Cardiac septum (tissue), 1 donor: ENCODE measurements at regions not wholly inside any gene's neighbourhood (a gene's known extent, or its start where the extent isn't known, plus 50 kb on each side); places are given as distances from the start of the nearest gene placed in this dataset.
"Not testable (repeated sequence)": the region's sequence is repeated elsewhere in the genome, so short reads cannot be mapped to it uniquely, and the experiment has no call there.

Experiments used
- DNase-seq: peaks from one replicate; pipeline ENCODE4 v3.0.0-alpha.2; 2020; ENCODE audit warnings: low spot score
- intact Hi-C: fragments of 100-400 bp; cut with DNase I; formaldehyde crosslinking; loops from one replicate; pipeline ENCODE4 v1.14.0; 2022
- donor health status: DM: no; HTN: no; CAD: no.

GRCh38 chr10:109046427-109046826 lies 876.9 kb downstream of the XPNPEP1 start:
- DNase-seq, intact Hi-C loops: not testable (repeated sequence)

- intact Hi-C loops: no loop called here
- no peak for DNase-seq
Observed at GRCh38 chr10:109040622-109041021, 882.7 kb downstream of the XPNPEP1 start.

GRCh38 chr10:109037978-109038377 lies 885.3 kb downstream of the XPNPEP1 start:
- intact Hi-C loops: no loop called here
- no peak for DNase-seq

GRCh38 chr10:109030581-109031210 lies 892.6 kb downstream of the XPNPEP1 start:
- intact Hi-C loops: no loop called here
- DNase-seq: no peak

DNA sequence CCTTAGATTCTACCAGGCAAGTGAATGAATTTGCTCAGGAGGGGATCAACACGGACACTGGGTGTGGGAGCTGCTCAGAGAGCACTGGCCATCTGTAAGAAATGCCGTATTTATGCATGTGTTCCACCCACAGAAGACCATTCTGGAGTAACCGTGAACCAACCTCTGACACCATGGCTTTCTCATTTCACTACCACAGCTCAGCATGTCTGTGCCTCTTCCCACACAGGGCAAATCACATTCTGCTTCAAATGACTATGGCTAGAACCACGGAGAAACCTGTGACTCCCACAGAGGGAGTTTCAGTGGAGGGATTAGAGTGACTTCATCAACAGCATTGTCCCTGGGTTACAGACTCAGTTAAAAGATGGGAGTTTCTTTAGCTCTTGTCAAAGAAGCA lies 893.4 kb downstream of the XPNPEP1 start:
- intact Hi-C loops: no loop called here
- DNase-seq: no peak

GRCh38 chr10:109027534-109028185 lies 895.7 kb downstream of the XPNPEP1 start:
- DNase-seq: no peak
- intact Hi-C loops: no loop called here

GRCh38 chr10:109025172-109025571 lies 898.1 kb downstream of the XPNPEP1 start:
- no peak for DNase-seq
- intact Hi-C loops: no loop called here

DNA sequence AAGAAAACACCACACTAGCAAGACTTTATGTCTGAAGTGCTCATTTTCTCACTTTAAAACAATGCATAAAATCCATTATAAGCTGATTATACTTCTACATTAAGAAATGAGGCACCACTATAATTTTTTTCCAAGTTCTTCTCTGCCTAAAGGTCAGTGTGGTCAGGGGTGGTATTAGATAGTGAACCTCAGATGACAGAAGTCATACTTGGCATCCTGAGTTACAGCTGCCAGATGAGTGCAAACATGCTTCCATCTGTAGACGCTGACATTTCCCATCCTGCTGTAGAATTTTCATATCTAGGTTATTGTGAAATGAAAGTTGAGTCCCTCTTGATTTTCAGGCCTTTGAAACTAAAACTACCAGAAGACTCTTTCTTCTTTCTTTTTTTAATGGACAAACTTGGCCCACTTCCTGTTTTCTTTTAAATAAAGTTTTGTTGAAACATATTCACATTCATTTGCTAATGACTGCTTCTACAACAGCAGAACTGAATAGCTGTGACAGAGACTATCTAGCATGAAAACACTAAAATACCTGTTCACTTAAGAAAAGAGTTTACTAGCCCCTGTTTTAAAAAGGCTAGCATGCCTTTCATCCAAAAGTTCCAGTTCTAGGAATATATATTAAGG lies 900.8 kb downstream of the XPNPEP1 start:
- intact Hi-C loops: no loop called here
- no peak for DNase-seq

DNA sequence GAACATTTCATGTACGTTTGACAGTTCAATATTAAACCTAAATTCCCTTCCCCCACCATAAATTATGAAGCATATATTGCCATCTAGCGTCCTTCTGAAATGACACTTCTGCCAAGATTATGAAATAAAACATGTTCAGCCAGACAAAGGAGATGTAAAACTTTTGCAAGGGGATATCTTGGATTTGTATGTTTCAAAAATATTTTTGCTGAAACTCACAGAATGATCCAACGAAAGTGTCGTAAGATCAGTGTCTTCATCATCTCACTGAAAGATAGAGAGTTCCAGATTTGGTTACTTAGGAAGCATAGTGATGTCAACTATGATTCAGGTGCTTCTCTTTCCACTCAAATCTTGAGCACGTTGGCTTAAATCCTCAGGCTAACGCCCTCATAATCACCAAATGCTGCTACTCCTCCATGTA lies 904.3 kb downstream of the XPNPEP1 start:
- intact Hi-C loops: no loop called here
- no peak for DNase-seq

- intact Hi-C loops: no loop called here
- no peak for DNase-seq
Observed at GRCh38 chr10:109007514-109007913, 915.8 kb downstream of the XPNPEP1 start.

DNA sequence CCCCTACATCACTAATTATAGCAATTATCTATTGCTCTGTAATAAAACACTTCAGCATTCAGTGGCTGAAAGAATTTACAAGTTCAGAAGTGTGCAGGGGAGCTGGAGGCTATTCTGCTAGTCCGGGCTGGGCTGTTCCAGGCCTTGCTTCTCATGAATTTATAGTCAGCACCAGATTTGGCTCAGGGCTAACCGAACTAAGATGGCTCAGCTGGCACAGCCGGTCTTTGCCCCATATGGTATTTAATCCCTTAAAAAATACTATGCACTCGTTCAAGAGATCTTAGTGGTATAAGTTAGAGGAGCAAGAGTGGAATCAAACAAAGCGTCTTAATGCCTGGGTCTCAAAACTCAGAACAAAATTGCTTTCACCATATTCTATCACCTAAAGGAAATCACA lies 932.9 kb downstream of the XPNPEP1 start:
- no peak for DNase-seq
- intact Hi-C loops: no loop called here

DNA sequence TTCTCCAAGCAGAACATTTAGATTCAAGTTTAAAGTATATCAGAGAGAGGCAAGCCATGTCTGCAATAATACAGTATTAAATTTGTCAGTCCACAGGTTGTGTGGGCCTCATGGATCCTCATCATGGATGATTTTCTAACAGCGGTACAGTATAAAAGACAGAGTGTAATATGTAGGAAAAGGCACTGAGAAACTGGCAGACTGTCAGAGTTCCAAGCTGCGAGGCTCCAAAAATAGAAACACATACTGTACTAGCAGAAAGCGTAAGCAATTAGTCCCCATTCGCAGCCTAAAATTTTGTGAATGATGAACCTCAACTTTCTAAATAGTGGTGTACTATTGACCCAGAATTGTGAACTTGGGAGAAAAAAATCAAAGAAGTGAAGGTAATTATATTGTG lies 933.3 kb downstream of the XPNPEP1 start:
- intact Hi-C loops: no loop called here
- DNase-seq: no peak

DNA sequence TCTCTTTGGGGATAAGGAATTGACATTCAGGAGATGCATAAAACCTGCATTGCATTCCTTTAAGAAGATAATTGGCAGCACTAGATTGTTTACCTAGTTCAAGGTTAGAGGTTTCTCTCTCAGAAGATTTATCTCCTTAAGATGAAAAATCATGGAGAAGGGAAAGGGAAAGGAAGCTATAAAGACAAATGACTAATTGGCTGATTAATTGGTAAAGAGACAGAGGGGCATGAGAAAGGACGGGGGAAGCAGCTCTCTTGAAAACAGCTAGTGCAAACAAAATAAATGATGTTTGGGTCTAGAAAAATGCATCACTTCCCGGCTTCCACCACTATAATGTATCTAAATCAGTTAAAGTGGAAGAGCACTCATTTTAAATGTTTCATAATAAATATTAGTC lies 941.2 kb downstream of the XPNPEP1 start:
- intact Hi-C loops: no loop called here
- no peak for DNase-seq

- DNase-seq: no peak
- intact Hi-C loops: no loop called here
Observed at GRCh38 chr10:108980869-108981268, 942.4 kb downstream of the XPNPEP1 start.

DNA sequence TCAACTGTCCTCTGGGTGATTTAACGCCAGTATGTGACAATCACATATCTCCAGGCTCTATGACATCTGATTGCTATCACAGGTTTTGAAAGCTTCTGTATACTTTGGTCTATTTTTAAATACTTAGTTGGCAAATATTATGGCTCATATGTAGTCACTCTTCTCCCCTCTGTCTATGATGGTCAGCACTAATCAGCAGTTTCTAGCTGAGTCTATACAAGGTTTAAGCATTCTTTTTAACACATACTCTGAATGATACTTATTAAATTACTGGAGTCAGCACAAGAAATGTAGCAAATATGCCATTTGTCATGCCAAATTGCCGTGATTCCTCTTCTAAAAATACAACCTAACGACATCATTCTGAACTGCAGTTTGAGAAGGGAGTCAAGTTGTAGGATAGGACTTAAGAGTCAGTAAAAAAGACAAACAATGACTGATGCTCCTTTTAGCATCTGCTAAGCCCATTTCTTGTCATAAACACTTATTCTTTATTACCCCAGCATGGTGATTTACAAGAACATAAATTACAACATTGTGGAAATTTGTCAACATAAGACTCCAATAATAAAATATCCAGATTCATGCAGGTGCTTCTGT lies 947.8 kb downstream of the XPNPEP1 start:
- intact Hi-C loops: no loop called here
- DNase-seq: no peak

DNA sequence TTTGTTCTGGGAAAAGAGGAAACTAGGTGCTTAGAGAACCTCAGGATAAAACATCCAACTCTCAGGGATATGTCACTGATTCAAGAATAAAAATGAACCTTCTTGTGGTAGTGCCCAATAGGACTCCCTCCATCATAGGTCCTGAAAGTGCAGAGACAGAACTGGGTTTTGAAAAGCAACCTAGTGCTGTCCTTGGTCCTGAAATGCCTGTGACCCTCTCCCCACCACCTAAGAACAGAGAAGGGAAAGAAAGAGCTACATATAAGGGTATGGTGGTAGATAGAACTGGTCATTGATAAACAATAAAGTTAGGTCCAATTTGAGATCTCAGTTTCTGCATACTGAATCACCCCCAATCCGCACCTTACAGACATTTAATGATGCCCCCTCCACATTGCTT lies 953.3 kb downstream of the XPNPEP1 start:
- no peak for DNase-seq
- intact Hi-C loops: no loop called here

- intact Hi-C loops: no loop called here
- DNase-seq: no peak
Observed at GRCh38 chr10:108966411-108966810, 956.9 kb downstream of the XPNPEP1 start.

- intact Hi-C loops: no loop called here
Observed at GRCh38 chr10:108966005-108966404, 957.3 kb downstream of the XPNPEP1 start.

GRCh38 chr10:108962172-108962571 lies 961.1 kb downstream of the XPNPEP1 start:
- DNase-seq: no peak
- intact Hi-C loops: no loop called here

More at GRCh38 chr10:108966005-108966404, 957.3 kb downstream of the XPNPEP1 start:
- no peak for DNase-seq

- intact Hi-C loops: no loop called here
- DNase-seq: no peak
Observed at GRCh38 chr10:108957681-108958080, 965.6 kb downstream of the XPNPEP1 start.

DNA sequence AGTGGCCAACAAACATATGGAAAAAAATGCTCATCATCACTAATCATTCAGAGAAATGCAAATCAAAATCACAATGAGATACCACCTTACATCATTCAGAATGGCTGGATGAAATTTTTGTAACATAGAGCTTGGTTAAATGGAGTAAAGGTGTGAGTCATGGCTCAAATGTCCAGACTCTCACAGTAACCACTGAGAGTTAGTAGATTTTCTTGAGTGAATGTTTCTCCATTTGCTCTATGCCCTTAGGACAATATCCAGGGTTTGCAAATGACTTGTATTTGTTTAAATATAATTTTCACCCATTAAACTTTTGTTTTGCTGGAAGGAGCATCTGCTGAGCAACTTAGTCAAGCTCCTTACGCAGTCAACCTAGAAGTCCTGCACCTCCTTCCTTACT lies 967.2 kb downstream of the XPNPEP1 start:
- intact Hi-C loops: no loop called here
- DNase-seq: no peak
